Testis (tissue), 2 donors: ENCODE measurements at regions not wholly inside any gene's neighbourhood (a gene's known extent, or its start where the extent isn't known, plus 50 kb on each side); places are given as distances from the start of the nearest gene placed in this dataset.

Source experiments
- CTCF ChIP-seq, 3 experiments: fragments of 450-650 bp in 2 of 3; fragments of 200-600 bp in 1 of 3; sonication (generic) in 1 of 3; IDR thresholded peaks; one replicate each; pipeline ENCODE4 v1.5.1; 2016 to 2019; ENCODE audit warnings: antibody characterized with exemption in 3 of 3, mild to moderate bottlenecking in 2 of 3, moderate library complexity in 1 of 3
- POLR2A ChIP-seq: fragments of 450-650 bp; IDR thresholded peaks from one replicate; pipeline ENCODE4 v1.6.1; 2017; ENCODE audit warnings: antibody characterized with exemption, mild to moderate bottlenecking, moderate library complexity

- TF ChIP-seq CTCF (IDR thresholded peaks at IDR 0.05) (no peak), POLR2A (no peak)
These were observed 104.7 kb upstream of the PCGF5 start for GRCh38 chr10:91115618-91116390.
